WERI-Rb-1 (cell line): ENCODE measurements at regions not wholly inside any gene's neighbourhood (a gene's known extent, or its start where the extent isn't known, plus 50 kb on each side); places are given as distances from the start of the nearest gene placed in this dataset.

ENCODE experiments used
- DNase-seq: peaks from one replicate; pipeline ENCODE4 v3.0.0-alpha.2; 2020
- H3K27ac ChIP-seq: fragments of 250-450 bp; sonication (Bioruptor Pico); 2 replicates; pipeline ENCODE4 v1.5.1; 2020; ENCODE audit warnings: mild to moderate bottlenecking, moderate library complexity
- H3K27me3 ChIP-seq: fragments of 250-450 bp; sonication (Bioruptor Pico); 2 replicates; pipeline ENCODE4 v1.5.1; 2021; ENCODE audit warnings: mild to moderate bottlenecking, low read depth, moderate library complexity; ENCODE audit not compliant: insufficient read depth, severe bottlenecking
- H3K36me3 ChIP-seq: fragments of 250-450 bp; sonication (Bioruptor Pico); 2 replicates; pipeline ENCODE4 v1.5.1; 2020; ENCODE audit warnings: mild to moderate bottlenecking, moderate library complexity
- H3K4me3 ChIP-seq: 2 replicates; pipeline ENCODE4 v1.5.1; 2011; ENCODE audit warnings: low read depth, mild to moderate bottlenecking, control low read depth, low read length
- H3K9me3 ChIP-seq: fragments of 250-450 bp; sonication (Bioruptor Pico); 2 replicates; pipeline ENCODE4 v1.5.1; 2021; ENCODE audit warnings: mild to moderate bottlenecking, moderate library complexity; ENCODE audit not compliant: severe bottlenecking
- TF ChIP-seq, protein P1 (sequence below): IDR thresholded peaks from 2 replicates; pipeline ENCODE4 v1.5.1; 2011; ENCODE audit warnings: low read depth, mild to moderate bottlenecking, control low read depth, inconsistent platforms, low read length

GRCh38 chr4:4752025-4752424 is 107.4 kb upstream of the MSX1 start:
- peaks cover 3% of the 10 kb centered on the region for H3K9me3 ChIP-seq
- no peak overlapping the region for H3K4me3 ChIP-seq
- no peaks in the 10 kb centered on the region for H3K27me3 ChIP-seq
- no peak overlapping the region for H3K27ac ChIP-seq
- TF ChIP-seq, protein P1, sequence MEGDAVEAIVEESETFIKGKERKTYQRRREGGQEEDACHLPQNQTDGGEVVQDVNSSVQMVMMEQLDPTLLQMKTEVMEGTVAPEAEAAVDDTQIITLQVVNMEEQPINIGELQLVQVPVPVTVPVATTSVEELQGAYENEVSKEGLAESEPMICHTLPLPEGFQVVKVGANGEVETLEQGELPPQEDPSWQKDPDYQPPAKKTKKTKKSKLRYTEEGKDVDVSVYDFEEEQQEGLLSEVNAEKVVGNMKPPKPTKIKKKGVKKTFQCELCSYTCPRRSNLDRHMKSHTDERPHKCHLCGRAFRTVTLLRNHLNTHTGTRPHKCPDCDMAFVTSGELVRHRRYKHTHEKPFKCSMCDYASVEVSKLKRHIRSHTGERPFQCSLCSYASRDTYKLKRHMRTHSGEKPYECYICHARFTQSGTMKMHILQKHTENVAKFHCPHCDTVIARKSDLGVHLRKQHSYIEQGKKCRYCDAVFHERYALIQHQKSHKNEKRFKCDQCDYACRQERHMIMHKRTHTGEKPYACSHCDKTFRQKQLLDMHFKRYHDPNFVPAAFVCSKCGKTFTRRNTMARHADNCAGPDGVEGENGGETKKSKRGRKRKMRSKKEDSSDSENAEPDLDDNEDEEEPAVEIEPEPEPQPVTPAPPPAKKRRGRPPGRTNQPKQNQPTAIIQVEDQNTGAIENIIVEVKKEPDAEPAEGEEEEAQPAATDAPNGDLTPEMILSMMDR = no peak
- no peak for DNase-seq
- H3K36me3 ChIP-seq = no peaks in the 10 kb centered on the region

DNA sequence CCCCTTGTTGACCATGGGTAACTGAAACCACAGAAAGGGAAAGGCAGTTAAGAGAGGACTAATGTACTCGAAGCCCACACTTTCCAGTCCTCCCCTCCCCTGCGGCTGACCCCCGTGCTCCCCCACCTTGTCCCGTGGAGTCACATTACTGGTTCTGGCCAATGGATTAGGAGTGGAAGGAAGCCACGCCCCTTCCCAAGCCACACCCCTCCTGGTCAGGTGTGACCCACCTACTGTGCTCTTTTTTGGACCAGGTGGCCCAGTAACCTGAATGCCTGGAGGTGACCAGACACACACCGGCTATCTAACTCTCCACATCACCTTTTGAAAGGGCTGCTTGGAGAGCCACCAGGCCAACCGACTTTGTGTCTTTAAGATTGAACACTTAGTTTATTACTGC is 109.3 kb upstream of the MSX1 start:
- no peak for DNase-seq
- Histone ChIP-seq H3K27me3 (no peaks in the 10 kb centered on the region), H3K27ac (no peak overlapping the region)

GRCh38 chr4:4749137-4749536 is 110.3 kb upstream of the MSX1 start:
- H3K36me3 ChIP-seq = no peaks in the 10 kb centered on the region
- H3K9me3 ChIP-seq = peaks cover 10% of the 10 kb centered on the region
- DNase-seq = no peak
- H3K27ac ChIP-seq = no peak overlapping the region
- TF ChIP-seq, protein P1 = no peak
- H3K27me3 ChIP-seq = no peaks in the 10 kb centered on the region
- H3K4me3 ChIP-seq = no peak overlapping the region

More for the DNA sequence above, 109.3 kb upstream of the MSX1 start:
- H3K4me3 ChIP-seq = no peak overlapping the region
- peaks cover 10% of the 10 kb centered on the region for H3K9me3 ChIP-seq
- no peaks in the 10 kb centered on the region for H3K36me3 ChIP-seq
- TF ChIP-seq, protein P1 = no peak

DNA sequence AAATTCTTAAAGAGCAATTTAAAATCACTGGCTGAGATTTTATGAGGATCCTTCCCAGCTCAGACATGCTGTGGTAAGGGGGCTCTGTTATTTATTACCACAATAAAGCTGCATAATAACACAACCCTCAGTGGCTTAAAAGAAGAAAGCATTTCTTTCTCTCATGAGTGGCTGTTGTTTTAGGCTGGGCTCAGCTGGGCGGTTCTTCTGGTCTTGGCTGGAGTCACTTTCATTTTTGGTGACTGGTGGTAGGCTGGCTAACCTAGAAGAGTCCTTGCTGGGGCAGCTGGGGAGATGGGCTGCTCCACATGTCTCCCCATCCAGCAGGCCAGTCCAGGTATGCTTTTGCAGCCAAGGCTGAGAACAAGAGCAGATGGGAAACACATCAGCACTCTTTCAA is 113.0 kb upstream of the MSX1 start:
- Histone ChIP-seq H3K27me3 (no peaks in the 10 kb centered on the region), H3K36me3 (no peaks in the 10 kb centered on the region), H3K27ac (no peak overlapping the region), H3K9me3 (peaks cover 10% of the 10 kb centered on the region), H3K4me3 (no peak overlapping the region)
- TF ChIP-seq, protein P1 = no peak
- DNase-seq = no peak

- TF ChIP-seq, protein P1 = no peak
- H3K27ac ChIP-seq = no peak overlapping the region
- H3K9me3 ChIP-seq = no peaks in the 10 kb centered on the region
- H3K27me3 ChIP-seq = no peaks in the 10 kb centered on the region
- H3K36me3 ChIP-seq = no peaks in the 10 kb centered on the region
- no peak overlapping the region for H3K4me3 ChIP-seq
- DNase-seq = no peak
Observed at GRCh38 chr4:4740071-4740470, 119.4 kb upstream of the MSX1 start.

GRCh38 chr4:4735870-4736269 is 123.6 kb upstream of the MSX1 start:
- DNase-seq = no peak
- Histone ChIP-seq H3K4me3 (no peak overlapping the region), H3K9me3 (peaks cover 8% of the 10 kb centered on the region), H3K36me3 (no peaks in the 10 kb centered on the region), H3K27ac (no peak overlapping the region), H3K27me3 (no peaks in the 10 kb centered on the region)
- TF ChIP-seq, protein P1 = no peak
